ENCODE measurements at regions not wholly inside any gene's neighbourhood (a gene's known extent, or its start where the extent isn't known, plus 50 kb on each side); places are given as distances from the start of the nearest gene placed in this dataset.
"Not testable (repeated sequence)": the region's sequence is repeated elsewhere in the genome, so short reads cannot be mapped to it uniquely, and the experiment has no call there.

- H3K9me3 ChIP-seq (ENCODE audit: control insufficient read depth in 3 of 3, low read length in 3 of 3): no peaks in the 10 kb centered on the region
- no peaks in the 10 kb centered on the region for H3K36me3 ChIP-seq (ENCODE audit: control insufficient read depth in 3 of 3, insufficient read depth in 3 of 3, low read length in 3 of 3)
- H3K27me3 ChIP-seq (ENCODE audit: control insufficient read depth in 3 of 3, insufficient read depth in 3 of 3, low read length in 3 of 3): no peaks in the 10 kb centered on the region
- H3K9ac ChIP-seq (ENCODE audit: low read depth in 1 of 3, low read length in 3 of 3): no peak overlapping the region
- no peak overlapping the region for H3K27ac ChIP-seq (ENCODE audit: low read depth, low read length)
- no peak overlapping the region for H3K4me3 ChIP-seq (ENCODE audit: low read length in 3 of 3)
- H3K4me1 ChIP-seq (ENCODE audit: control insufficient read depth in 3 of 3, insufficient read depth in 3 of 3, low read length in 3 of 3): no peaks in the 10 kb centered on the region
Observed at GRCh38 chr16:77093309-77093708, 97.7 kb upstream of the MON1B start.

GRCh38 chr16:77093999-77094398, 97.0 kb upstream of the MON1B start:
- Histone ChIP-seq H3K4me3 (ENCODE audit: low read length in 3 of 3) (no peak overlapping the region), H3K27me3 (ENCODE audit: control insufficient read depth in 3 of 3, insufficient read depth in 3 of 3, low read length in 3 of 3) (no peaks in the 10 kb centered on the region), H3K36me3 (ENCODE audit: control insufficient read depth in 3 of 3, insufficient read depth in 3 of 3, low read length in 3 of 3) (no peaks in the 10 kb centered on the region), H3K4me1 (ENCODE audit: control insufficient read depth in 3 of 3, insufficient read depth in 3 of 3, low read length in 3 of 3) (no peaks in the 10 kb centered on the region), H3K9ac (ENCODE audit: low read depth in 1 of 3, low read length in 3 of 3) (no peak overlapping the region), H3K9me3 (ENCODE audit: control insufficient read depth in 3 of 3, low read length in 3 of 3) (no peaks in the 10 kb centered on the region), H3K27ac (ENCODE audit: low read depth, low read length) (no peak overlapping the region)

DNA sequence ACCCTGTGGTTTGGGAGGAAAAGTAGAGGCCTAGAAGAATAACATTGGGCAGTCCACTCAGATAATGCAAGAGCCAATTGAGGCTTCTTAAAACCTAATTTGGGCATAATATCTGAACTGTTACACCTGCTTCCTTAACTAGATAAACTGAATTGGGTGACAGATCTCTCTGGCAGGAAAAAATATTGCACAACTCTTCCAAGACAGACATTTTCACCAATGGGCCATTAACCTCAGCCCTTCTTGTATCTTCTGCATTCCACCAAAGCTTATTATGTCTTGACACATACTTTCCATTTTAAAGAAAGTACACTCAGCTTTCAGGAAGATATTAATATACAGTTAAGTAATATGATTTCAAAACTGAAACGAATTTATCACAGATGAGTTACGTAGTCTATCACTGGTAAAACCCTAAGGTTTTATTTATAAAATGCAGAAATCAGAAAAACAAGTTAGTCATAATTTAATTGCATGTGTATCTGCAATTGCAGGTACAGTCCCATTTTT, 79.9 kb upstream of the MON1B start:
- Histone ChIP-seq H3K27me3 (ENCODE audit: control insufficient read depth in 3 of 3, insufficient read depth in 3 of 3, low read length in 3 of 3) (no peaks in the 10 kb centered on the region), H3K36me3 (ENCODE audit: control insufficient read depth in 3 of 3, insufficient read depth in 3 of 3, low read length in 3 of 3) (no peaks in the 10 kb centered on the region), H3K4me3 (ENCODE audit: low read length in 3 of 3) (no peak overlapping the region), H3K4me1 (ENCODE audit: control insufficient read depth in 3 of 3, insufficient read depth in 3 of 3, low read length in 3 of 3) (no peaks in the 10 kb centered on the region), H3K9me3 (ENCODE audit: control insufficient read depth in 3 of 3, low read length in 3 of 3) (no peaks in the 10 kb centered on the region), H3K27ac (ENCODE audit: low read depth, low read length) (no peak overlapping the region), H3K9ac (ENCODE audit: low read depth in 1 of 3, low read length in 3 of 3) (no peak overlapping the region)

DNA sequence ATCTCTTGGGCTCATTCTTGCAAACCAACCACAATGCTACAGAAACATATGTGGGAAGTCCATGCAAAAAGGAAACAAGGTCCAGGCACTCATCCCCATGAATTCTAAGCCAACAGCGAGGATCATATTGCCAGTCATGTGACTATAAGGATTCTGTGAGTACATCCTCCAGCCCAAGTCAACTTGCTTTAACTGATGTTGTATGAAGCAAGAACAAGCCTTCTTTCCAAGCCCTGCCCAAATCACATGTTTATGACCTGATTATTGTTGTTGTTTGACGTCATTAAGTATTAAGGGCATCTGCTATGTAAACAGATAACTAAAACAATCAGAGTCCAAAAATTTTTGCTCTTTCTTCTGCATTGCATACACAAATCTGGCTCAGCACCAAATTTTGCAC, 78.2 kb upstream of the MON1B start:
- H3K27ac ChIP-seq (ENCODE audit: low read depth, low read length): no peak overlapping the region

DNA sequence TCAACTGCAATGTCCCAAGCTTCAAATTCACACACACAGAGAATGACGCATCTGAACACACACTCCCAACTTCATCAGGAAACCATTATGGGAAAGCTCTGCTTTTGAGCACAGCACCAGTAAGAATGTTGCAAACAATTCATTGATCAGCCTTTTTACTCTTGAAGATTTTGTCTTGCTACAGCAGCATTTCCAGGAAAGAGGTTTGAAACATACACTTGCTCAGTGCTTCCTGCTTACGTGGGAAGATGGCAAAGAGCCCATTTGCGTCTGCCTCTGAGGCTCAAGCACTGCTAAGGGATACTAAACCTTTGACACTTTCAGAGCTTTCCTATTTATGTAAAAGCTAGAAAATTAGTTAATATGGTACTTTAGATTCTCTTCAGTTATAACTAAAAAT, 77.2 kb upstream of the MON1B start:
- Histone ChIP-seq H3K27me3 (ENCODE audit: control insufficient read depth in 3 of 3, insufficient read depth in 3 of 3, low read length in 3 of 3) (no peaks in the 10 kb centered on the region), H3K9me3 (ENCODE audit: control insufficient read depth in 3 of 3, low read length in 3 of 3) (no peaks in the 10 kb centered on the region), H3K4me3 (ENCODE audit: low read length in 3 of 3) (no peak overlapping the region), H3K36me3 (ENCODE audit: control insufficient read depth in 3 of 3, insufficient read depth in 3 of 3, low read length in 3 of 3) (no peaks in the 10 kb centered on the region), H3K27ac (ENCODE audit: low read depth, low read length) (no peak overlapping the region), H3K4me1 (ENCODE audit: control insufficient read depth in 3 of 3, insufficient read depth in 3 of 3, low read length in 3 of 3) (no peaks in the 10 kb centered on the region), H3K9ac (ENCODE audit: low read depth in 1 of 3, low read length in 3 of 3) (no peak overlapping the region)

More for the DNA sequence above, 78.2 kb upstream of the MON1B start:
- Histone ChIP-seq H3K4me3 (ENCODE audit: low read length in 3 of 3) (no peak overlapping the region), H3K27me3 (ENCODE audit: control insufficient read depth in 3 of 3, insufficient read depth in 3 of 3, low read length in 3 of 3) (no peaks in the 10 kb centered on the region), H3K9me3 (ENCODE audit: control insufficient read depth in 3 of 3, low read length in 3 of 3) (no peaks in the 10 kb centered on the region), H3K36me3 (ENCODE audit: control insufficient read depth in 3 of 3, insufficient read depth in 3 of 3, low read length in 3 of 3) (no peaks in the 10 kb centered on the region), H3K9ac (ENCODE audit: low read depth in 1 of 3, low read length in 3 of 3) (no peak overlapping the region), H3K4me1 (ENCODE audit: control insufficient read depth in 3 of 3, insufficient read depth in 3 of 3, low read length in 3 of 3) (no peaks in the 10 kb centered on the region)

- not testable (repeated sequence) for H3K27me3 ChIP-seq (ENCODE audit: control insufficient read depth in 3 of 3, insufficient read depth in 3 of 3, low read length in 3 of 3); H3K36me3 ChIP-seq (ENCODE audit: control insufficient read depth in 3 of 3, insufficient read depth in 3 of 3, low read length in 3 of 3); H3K4me1 ChIP-seq (ENCODE audit: control insufficient read depth in 3 of 3, insufficient read depth in 3 of 3, low read length in 3 of 3); H3K4me3 ChIP-seq (ENCODE audit: low read length in 3 of 3); H3K27ac ChIP-seq (ENCODE audit: low read depth, low read length); H3K9ac ChIP-seq (ENCODE audit: low read depth in 1 of 3, low read length in 3 of 3); H3K9me3 ChIP-seq (ENCODE audit: control insufficient read depth in 3 of 3, low read length in 3 of 3)
Observed at GRCh38 chr16:77114361-77114760, 76.6 kb upstream of the MON1B start.

DNA sequence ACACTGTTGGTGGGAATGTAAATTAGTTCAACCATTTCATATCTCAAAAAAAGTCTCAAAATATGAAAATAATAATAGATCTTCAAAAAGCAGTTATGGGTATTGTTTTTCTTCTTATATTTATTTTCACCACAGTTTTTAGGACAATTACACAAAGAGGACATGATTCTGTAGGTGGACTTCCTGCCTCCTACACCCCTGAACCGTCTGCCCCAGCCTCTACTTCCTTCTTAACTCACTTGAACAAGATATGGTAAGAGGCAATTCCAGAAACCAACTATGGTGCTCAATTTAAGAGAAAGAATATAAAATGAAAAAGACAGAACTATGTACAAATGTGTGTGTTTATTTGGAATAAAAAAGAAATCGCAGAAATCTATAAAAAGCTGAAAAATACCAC, 74.1 kb upstream of the MON1B start:
- no peaks in the 10 kb centered on the region for H3K36me3 ChIP-seq (ENCODE audit: control insufficient read depth in 3 of 3, insufficient read depth in 3 of 3, low read length in 3 of 3)
- H3K27ac ChIP-seq (ENCODE audit: low read depth, low read length): no peak overlapping the region
- no peaks in the 10 kb centered on the region for H3K9me3 ChIP-seq (ENCODE audit: control insufficient read depth in 3 of 3, low read length in 3 of 3)
- H3K9ac ChIP-seq (ENCODE audit: low read depth in 1 of 3, low read length in 3 of 3): no peak overlapping the region
- H3K4me3 ChIP-seq (ENCODE audit: low read length in 3 of 3): no peak overlapping the region
- no peaks in the 10 kb centered on the region for H3K4me1 ChIP-seq (ENCODE audit: control insufficient read depth in 3 of 3, insufficient read depth in 3 of 3, low read length in 3 of 3)
- H3K27me3 ChIP-seq (ENCODE audit: control insufficient read depth in 3 of 3, insufficient read depth in 3 of 3, low read length in 3 of 3): no peaks in the 10 kb centered on the region

DNA sequence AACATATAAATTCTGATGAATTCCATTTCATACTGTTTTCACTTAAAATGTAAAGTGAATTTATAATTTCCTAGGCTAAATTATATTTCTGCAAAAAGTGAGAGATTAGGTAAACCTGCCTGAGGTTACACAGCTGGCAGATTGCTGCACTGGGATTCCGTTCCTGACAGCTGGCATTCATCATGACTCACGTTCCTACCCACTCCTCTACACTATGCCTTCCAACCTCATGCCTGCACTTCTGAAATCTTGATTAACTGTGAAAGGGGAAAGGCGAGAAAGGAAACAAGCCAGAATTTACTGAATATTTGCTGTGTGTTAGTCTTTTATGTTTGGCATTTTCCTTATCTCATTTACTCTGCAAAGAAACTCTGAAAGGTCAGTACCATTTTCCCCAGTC, 73.3 kb upstream of the MON1B start:
- H3K4me3 ChIP-seq (ENCODE audit: low read length in 3 of 3): no peak overlapping the region
- no peaks in the 10 kb centered on the region for H3K4me1 ChIP-seq (ENCODE audit: control insufficient read depth in 3 of 3, insufficient read depth in 3 of 3, low read length in 3 of 3)
- H3K27me3 ChIP-seq (ENCODE audit: control insufficient read depth in 3 of 3, insufficient read depth in 3 of 3, low read length in 3 of 3): no peaks in the 10 kb centered on the region
- no peaks in the 10 kb centered on the region for H3K9me3 ChIP-seq (ENCODE audit: control insufficient read depth in 3 of 3, low read length in 3 of 3)
- H3K36me3 ChIP-seq (ENCODE audit: control insufficient read depth in 3 of 3, insufficient read depth in 3 of 3, low read length in 3 of 3): no peaks in the 10 kb centered on the region
- H3K9ac ChIP-seq (ENCODE audit: low read depth in 1 of 3, low read length in 3 of 3): no peak overlapping the region
- no peak overlapping the region for H3K27ac ChIP-seq (ENCODE audit: low read depth, low read length)

GRCh38 chr16:77131398-77131797, 59.6 kb upstream of the MON1B start:
- no peaks in the 10 kb centered on the region for H3K4me1 ChIP-seq (ENCODE audit: control insufficient read depth in 3 of 3, insufficient read depth in 3 of 3, low read length in 3 of 3)

DNA sequence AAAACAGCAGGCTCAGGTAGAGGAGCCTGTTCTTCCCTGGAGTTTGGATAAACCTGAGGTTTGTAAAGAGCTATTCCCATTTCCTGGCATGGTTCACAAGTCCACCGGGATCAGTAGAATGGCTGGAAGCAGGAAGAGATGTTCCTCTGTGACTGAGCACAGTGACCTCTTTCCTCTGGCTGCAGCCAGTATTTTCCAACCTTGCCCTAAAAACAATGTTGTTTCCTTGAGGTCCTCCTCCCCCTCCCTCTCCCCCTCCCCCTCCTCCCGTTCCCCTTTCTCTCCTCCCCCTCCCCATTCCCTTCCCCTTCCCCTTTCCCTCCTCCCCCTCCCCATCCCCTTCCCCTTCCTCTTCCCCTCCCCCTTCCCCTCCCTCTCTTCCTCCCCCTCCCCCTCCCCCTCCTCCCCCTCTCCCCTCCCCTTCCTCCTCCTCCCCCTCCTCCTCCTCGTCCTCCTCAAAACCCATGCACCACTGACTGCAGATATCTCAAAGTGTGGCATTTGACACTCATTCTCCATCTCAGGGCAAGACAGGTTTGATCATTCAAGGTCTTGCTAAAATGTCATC, 58.9 kb upstream of the MON1B start:
- H3K27me3 ChIP-seq (ENCODE audit: control insufficient read depth in 3 of 3, insufficient read depth in 3 of 3, low read length in 3 of 3): no peaks in the 10 kb centered on the region
- H3K9me3 ChIP-seq (ENCODE audit: control insufficient read depth in 3 of 3, low read length in 3 of 3): no peaks in the 10 kb centered on the region

More at GRCh38 chr16:77131398-77131797, 59.6 kb upstream of the MON1B start:
- Histone ChIP-seq H3K36me3 (ENCODE audit: control insufficient read depth in 3 of 3, insufficient read depth in 3 of 3, low read length in 3 of 3) (no peaks in the 10 kb centered on the region), H3K4me3 (ENCODE audit: low read length in 3 of 3) (no peak overlapping the region), H3K9me3 (ENCODE audit: control insufficient read depth in 3 of 3, low read length in 3 of 3) (no peaks in the 10 kb centered on the region), H3K27ac (ENCODE audit: low read depth, low read length) (no peak overlapping the region), H3K9ac (ENCODE audit: low read depth in 1 of 3, low read length in 3 of 3) (no peak overlapping the region), H3K27me3 (ENCODE audit: control insufficient read depth in 3 of 3, insufficient read depth in 3 of 3, low read length in 3 of 3) (no peaks in the 10 kb centered on the region)

More for the DNA sequence above, 58.9 kb upstream of the MON1B start:
- Histone ChIP-seq H3K4me1 (ENCODE audit: control insufficient read depth in 3 of 3, insufficient read depth in 3 of 3, low read length in 3 of 3) (no peaks in the 10 kb centered on the region), H3K4me3 (ENCODE audit: low read length in 3 of 3) (no peak overlapping the region), H3K36me3 (ENCODE audit: control insufficient read depth in 3 of 3, insufficient read depth in 3 of 3, low read length in 3 of 3) (no peaks in the 10 kb centered on the region), H3K27ac (ENCODE audit: low read depth, low read length) (no peak overlapping the region), H3K9ac (ENCODE audit: low read depth in 1 of 3, low read length in 3 of 3) (no peak overlapping the region)

Measured in skeletal muscle tissue (tissue), 3 donors.